ENCODE measurements at regions not wholly inside any gene's neighbourhood (a gene's known extent, or its start where the extent isn't known, plus 50 kb on each side); places are given as distances from the start of the nearest gene placed in this dataset.

- Histone ChIP-seq H3K4me1 (ENCODE audit: insufficient read depth, low read length) (no peaks in the 10 kb centered on the region), H3K27me3 (ENCODE audit: control insufficient read depth in 1 of 2, insufficient read depth in 2 of 2, low read length in 2 of 2) (no peaks in the 10 kb centered on the region), H3K36me3 (replicated peaks in 1 of 2; ENCODE audit: control insufficient read depth in 1 of 2, insufficient read depth in 2 of 2, low read length in 2 of 2) (no peaks in the 10 kb centered on the region), H3K27ac (ENCODE audit: extremely low read length, insufficient read depth, low read length) (no peak overlapping the region), H3K4me2 (ENCODE audit: low read depth, low read length) (no peak overlapping the region), H3K79me2 (ENCODE audit: insufficient read depth, low read length) (no peaks in the 10 kb centered on the region), H3K4me3 (replicated peaks in 1 of 3; ENCODE audit: insufficient read depth in 1 of 3, low read depth in 2 of 3, low read length in 3 of 3) (no peak overlapping the region), H3K9ac (ENCODE audit: insufficient read depth, low read depth, low read length) (no peak overlapping the region), H4K20me1 (ENCODE audit: insufficient read depth, low read length) (no peaks in the 10 kb centered on the region), H3K9me3 (ENCODE audit: low read length) (no peaks in the 10 kb centered on the region), H2AFZ (ENCODE audit: low read length) (no peak overlapping the region)
- no peak for TF ChIP-seq ZNF790 (CRISPR knock-in tag; IDR thresholded peaks at IDR 0.05; ENCODE audit: borderline replicate concordance)
- no peak for TF ChIP-seq GTF2F1 (IDR thresholded peaks at IDR 0.05; ENCODE audit: low read length)
- TF ChIP-seq ZSCAN29 (CRISPR knock-in tag; conservative IDR thresholded peaks at IDR 0.05): no peak
- no peak for TF ChIP-seq NONO (IDR thresholded peaks at IDR 0.05)
- no peak for TF ChIP-seq NONO (CRISPR knock-in tag; conservative IDR thresholded peaks at IDR 0.05)
- TF ChIP-seq MLX (CRISPR knock-in tag; IDR thresholded peaks at IDR 0.05): no peak
- no peak for TF ChIP-seq KLF15 (CRISPR knock-in tag; IDR thresholded peaks at IDR 0.05; ENCODE audit: borderline replicate concordance)
- no peak for TF ChIP-seq IRX3 (CRISPR knock-in tag; IDR thresholded peaks at IDR 0.05; ENCODE audit: borderline replicate concordance, low read depth)
- no peak for TF ChIP-seq ZNF724P (CRISPR knock-in tag; IDR thresholded peaks at IDR 0.05; ENCODE audit: borderline replicate concordance)
- no peak for TF ChIP-seq SYNCRIP (IDR thresholded peaks at IDR 0.05; ENCODE audit: insufficient read depth, low read depth, low read length)
- no peak for TF ChIP-seq RAD21 (CRISPR knock-in tag; IDR thresholded peaks at IDR 0.05)
- TF ChIP-seq FOXP4 (CRISPR knock-in tag; IDR thresholded peaks at IDR 0.05): no peak
- TF ChIP-seq ZBTB49 (CRISPR knock-in tag; IDR thresholded peaks at IDR 0.05; ENCODE audit: borderline replicate concordance): no peak
- TF ChIP-seq ZBTB7A (CRISPR knock-in tag; IDR thresholded peaks at IDR 0.05): no peak
- TF ChIP-seq ELK4 (CRISPR knock-in tag; IDR thresholded peaks at IDR 0.05; ENCODE audit: borderline replicate concordance): no peak
- no peak for TF ChIP-seq FOXM1 (CRISPR knock-in tag; IDR thresholded peaks at IDR 0.05)
- no peak for TF ChIP-seq TMF1 (CRISPR knock-in tag; IDR thresholded peaks at IDR 0.05; ENCODE audit: low read depth)
- ATAC-seq (no peak), FAIRE-seq (no peak), DNase-seq (ENCODE audit: low spot score) (no peak)
- intact Hi-C loops (cut with micrococcal nuclease; ENCODE audit: unreplicated experiment) (no loop called here), in situ Hi-C loops (cut with HindIII; ENCODE audit: extremely low pct_ligation_motif_present, low pct_unique_long_range_greater_than_20kb) (no loop called here)
- no TSS peak for BruUV-seq (replicated peaks)
- ChIA-PET CTCF (ENCODE audit: low intra/inter-chr PET ratio, low total read pairs) (no interaction called here), POLR2A (no interaction called here)
- WGBS (ENCODE audit: low lambda C conversion rate): 0% methylated on average over 1 of the region's 2 CpGs
These were observed 99.9 kb downstream of the SLIT2 start for GRCh38 chr4:20351360-20352162.
